Activated naive CD4-positive, alpha-beta T cell treated with anti-CD3 and anti-CD28 coated beads for 36 hours (primary cell): ENCODE measurements at regions not wholly inside any gene's neighbourhood (a gene's known extent, or its start where the extent isn't known, plus 50 kb on each side); places are given as distances from the start of the nearest gene placed in this dataset.
"Not testable (repeated sequence)": the region's sequence is repeated elsewhere in the genome, so short reads cannot be mapped to it uniquely, and the experiment has no call there.

ENCODE experiments used
- CTCF ChIA-PET: fragments of 350-600 bp; sonication (Branson Sonifier 250); formaldehyde crosslinking; loops from one replicate; lab custom pipeline; 2021; ENCODE audit warnings: antibody characterized with exemption; lab: Charles Lee
- DNase-seq: peaks from one replicate; pipeline ENCODE4 v3.0.0-alpha.2; 2020
- H3K27ac Mint-ChIP-seq: one replicate; pipeline ENCODE4 v1.8.0; 2021; ENCODE audit warnings: mild to moderate bottlenecking, mixed read lengths
- H3K27me3 Mint-ChIP-seq: one replicate; pipeline ENCODE4 v1.8.0; 2021; ENCODE audit warnings: low read depth, mixed read lengths
- H3K36me3 Mint-ChIP-seq: one replicate; pipeline ENCODE4 v1.8.0; 2021; ENCODE audit warnings: low read depth, mixed read lengths
- H3K4me1 Mint-ChIP-seq: one replicate; pipeline ENCODE4 v1.8.0; 2021; ENCODE audit warnings: low read depth, mixed read lengths
- H3K4me3 Mint-ChIP-seq: one replicate; pipeline ENCODE4 v1.8.0; 2021; ENCODE audit warnings: mild to moderate bottlenecking, moderate library complexity, mixed read lengths
- H3K9me3 Mint-ChIP-seq: one replicate; pipeline ENCODE4 v1.8.0; 2021; ENCODE audit warnings: mixed read lengths
- intact Hi-C: fragments of 100-400 bp; cut with micrococcal nuclease; formaldehyde crosslinking; loops from one replicate; pipeline ENCODE4 v1.15.1; 2023

DNA sequence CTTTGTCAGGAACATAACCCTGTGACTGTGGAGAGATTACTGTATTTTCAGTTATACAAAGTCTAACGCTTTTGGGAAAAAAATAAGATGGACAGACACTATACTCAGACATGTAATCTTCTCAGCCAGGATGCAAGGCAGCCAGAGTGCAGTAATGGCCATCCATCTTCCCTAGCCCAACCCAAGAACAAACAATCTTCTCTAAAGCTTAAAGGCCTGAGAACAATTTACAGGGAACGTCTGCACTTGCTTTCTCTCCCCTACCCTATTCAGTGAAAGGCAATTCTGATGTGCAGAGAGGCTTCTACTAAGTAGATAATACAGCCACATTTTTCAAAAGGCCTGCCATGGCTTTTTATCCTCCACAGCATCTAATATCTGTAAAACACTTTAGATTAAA is 471.3 kb downstream of the FGF13 start:
- no peak overlapping the region for H3K27ac Mint-ChIP-seq
- H3K4me1 Mint-ChIP-seq, result no peaks in the 10 kb centered on the region
- DNase-seq, result no peak
- no peaks in the 10 kb centered on the region for H3K27me3 Mint-ChIP-seq
- H3K9me3 Mint-ChIP-seq, result no peaks in the 10 kb centered on the region
- no peaks in the 10 kb centered on the region for H3K36me3 Mint-ChIP-seq
- intact Hi-C loops, result no loop called here
- H3K4me3 Mint-ChIP-seq, result no peak overlapping the region
- CTCF ChIA-PET, result no interaction called here

DNA sequence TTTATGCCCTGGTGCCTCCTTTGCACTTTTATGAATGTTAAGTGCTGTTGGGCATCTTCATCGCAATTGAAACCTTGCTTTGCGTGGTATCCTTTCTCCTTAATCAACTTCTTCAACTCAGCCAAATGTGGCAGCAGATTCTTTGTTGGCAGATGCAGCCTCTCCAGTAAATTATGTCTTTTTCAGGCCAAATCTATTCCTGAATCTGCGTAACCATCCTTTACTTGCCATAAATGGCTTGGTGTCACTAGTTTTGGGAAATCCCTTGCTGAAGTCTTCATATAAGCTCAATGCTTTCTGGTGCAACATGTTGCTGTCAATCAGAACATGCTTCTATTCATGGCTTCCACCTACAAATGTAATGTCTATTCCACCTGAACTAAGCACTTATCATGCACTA is 457.5 kb downstream of the FGF13 start:
- Mint-ChIP-seq H3K9me3 (no peaks in the 10 kb centered on the region), H3K27me3 (no peaks in the 10 kb centered on the region), H3K4me1 (no peaks in the 10 kb centered on the region), H3K36me3 (no peaks in the 10 kb centered on the region), H3K4me3 (no peak overlapping the region), H3K27ac (no peak overlapping the region)
- CTCF ChIA-PET, result no interaction called here
- intact Hi-C loops, result no loop called here
- DNase-seq, result no peak

DNA sequence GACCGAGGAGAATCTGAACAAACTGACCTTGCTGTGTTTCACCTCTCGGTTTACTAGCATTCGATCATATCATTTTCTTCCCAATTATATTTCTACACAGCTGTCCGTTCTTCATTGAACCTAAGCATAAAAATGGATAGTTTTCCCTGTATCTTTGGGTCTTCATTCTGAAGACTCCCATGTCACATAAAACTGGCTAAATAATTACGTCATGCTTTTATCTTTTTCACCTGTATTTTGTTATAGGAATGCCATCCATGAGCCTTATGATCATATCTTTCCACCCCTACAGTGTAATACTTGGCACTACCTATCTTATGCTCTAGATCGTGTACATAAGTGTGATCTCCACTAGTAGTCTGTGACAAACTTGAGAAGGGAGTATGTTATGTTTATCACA is 456.1 kb downstream of the FGF13 start:
- Mint-ChIP-seq H3K27ac (no peak overlapping the region), H3K9me3 (no peaks in the 10 kb centered on the region), H3K4me3 (no peak overlapping the region), H3K36me3 (no peaks in the 10 kb centered on the region), H3K4me1 (no peaks in the 10 kb centered on the region), H3K27me3 (no peaks in the 10 kb centered on the region)
- CTCF ChIA-PET, result interaction anchor here (0.6 kb wide), 1 partner anchor 59 kb away, joined by 5 read pairs; no protein-coding TSS in a partner anchor
- DNase-seq, result no peak
- intact Hi-C loops, result no loop called here

DNA sequence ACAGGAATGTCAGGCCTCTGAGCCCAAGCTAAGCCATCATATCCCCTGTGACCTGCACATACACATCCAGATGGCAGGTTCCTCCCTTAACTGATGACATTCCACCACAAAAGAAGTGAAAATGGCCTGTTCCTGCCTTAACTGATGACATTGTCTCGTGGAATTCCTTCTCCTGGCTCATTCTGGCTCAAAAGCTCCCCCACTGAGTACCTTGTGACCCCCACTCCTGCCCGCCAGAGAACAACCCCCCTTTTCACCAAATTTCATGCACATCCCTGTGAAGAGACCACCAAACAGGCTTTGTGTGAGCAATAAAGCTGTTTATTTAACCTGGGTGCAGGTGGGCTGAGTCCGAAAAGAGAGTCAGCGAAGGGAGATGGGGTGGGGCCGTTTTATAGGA is 447.4 kb downstream of the FGF13 start:
- DNase-seq, H3K36me3 Mint-ChIP-seq, H3K9me3 Mint-ChIP-seq, CTCF ChIA-PET, H3K27ac Mint-ChIP-seq, H3K4me1 Mint-ChIP-seq, H3K27me3 Mint-ChIP-seq, H3K4me3 Mint-ChIP-seq, intact Hi-C loops: not testable (repeated sequence)

DNA sequence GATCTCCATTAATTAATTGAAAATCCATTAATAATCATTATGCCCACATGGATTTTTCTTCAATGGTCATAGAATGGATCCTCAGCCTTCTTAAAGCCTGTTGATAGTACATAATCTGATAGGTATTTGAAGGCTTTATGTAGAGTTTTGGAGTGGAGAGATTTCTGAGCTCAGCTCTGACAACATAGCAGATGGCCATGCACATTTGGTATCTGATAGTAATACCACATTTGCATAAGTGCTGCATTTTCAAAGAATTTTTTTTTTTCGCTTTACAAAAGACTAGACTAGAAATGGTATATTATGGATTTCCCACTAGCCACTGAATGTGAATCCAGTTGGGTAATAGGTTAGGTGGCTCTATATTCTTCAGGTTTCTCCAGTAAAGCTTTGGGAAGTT is 440.6 kb downstream of the FGF13 start:
- Mint-ChIP-seq H3K27me3 (no peaks in the 10 kb centered on the region), H3K9me3 (no peaks in the 10 kb centered on the region), H3K4me1 (no peaks in the 10 kb centered on the region), H3K27ac (no peak overlapping the region), H3K4me3 (no peak overlapping the region), H3K36me3 (no peaks in the 10 kb centered on the region)
- no peak for DNase-seq
- intact Hi-C loops, result no loop called here
- CTCF ChIA-PET, result no interaction called here

DNA sequence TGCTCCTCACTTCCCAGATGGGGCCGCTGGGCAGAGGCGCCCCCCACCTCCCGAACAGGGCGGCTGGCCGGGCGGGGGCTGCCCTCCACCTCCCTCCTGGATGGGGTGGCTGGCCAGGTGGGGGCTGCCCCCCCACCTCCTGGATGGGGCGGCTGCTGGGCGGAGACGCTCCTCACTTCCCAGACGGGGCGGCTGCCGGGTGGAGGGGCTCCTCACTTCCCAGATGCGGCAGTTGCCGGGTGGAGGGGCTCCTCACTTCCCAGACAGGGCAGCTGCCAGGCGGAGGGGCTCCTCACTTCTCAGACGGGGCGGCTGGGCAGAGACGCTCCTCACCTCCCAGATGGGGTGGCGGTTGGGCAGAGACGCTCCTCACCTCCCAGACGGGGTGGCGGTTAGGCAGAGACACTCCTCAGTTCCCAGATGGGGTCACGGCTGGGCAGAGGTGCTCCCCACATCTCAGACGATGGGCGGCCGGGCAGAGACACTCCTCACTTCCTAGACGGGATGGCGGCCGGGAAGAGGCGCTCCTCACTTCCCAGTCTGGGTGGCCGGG is 428.8 kb downstream of the FGF13 start:
- H3K36me3 Mint-ChIP-seq, DNase-seq, H3K27me3 Mint-ChIP-seq, intact Hi-C loops, H3K4me1 Mint-ChIP-seq, CTCF ChIA-PET, H3K4me3 Mint-ChIP-seq, H3K9me3 Mint-ChIP-seq, H3K27ac Mint-ChIP-seq: not testable (repeated sequence)

DNA sequence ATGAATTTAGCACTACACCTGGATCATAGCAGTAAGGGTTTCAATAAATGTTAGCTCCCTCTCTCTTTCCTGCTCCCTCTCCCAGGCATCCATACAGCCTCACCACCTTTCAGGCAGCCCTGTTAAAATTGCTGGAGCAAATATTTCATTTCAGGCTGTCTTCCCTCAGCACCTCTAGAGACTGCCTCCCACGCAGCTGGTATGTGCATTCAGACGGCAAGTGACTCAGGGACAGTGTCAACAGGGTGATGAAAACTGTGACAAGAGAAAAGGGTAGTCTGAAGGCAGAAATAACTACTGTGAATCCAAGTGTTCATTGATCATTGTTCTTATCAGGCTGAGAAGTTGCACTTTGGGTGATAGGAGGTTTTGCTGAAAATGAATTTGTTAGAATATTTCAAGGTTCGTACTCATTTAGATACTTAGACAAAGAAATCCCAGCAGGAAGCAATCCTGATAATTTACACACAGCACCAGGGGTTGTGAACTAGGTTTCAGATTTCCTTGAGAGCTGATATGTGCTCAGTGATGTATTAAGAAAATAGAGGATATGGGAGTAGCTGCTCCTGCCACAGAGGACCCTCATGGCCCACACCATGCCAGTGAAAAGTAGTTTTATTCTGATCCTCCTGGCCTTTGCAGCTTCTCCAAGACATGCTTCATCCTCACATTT is 424.2 kb downstream of the FGF13 start:
- Mint-ChIP-seq H3K9me3 (no peaks in the 10 kb centered on the region), H3K36me3 (no peaks in the 10 kb centered on the region), H3K27ac (no peak overlapping the region), H3K4me1 (no peaks in the 10 kb centered on the region), H3K4me3 (no peak overlapping the region), H3K27me3 (no peaks in the 10 kb centered on the region)
- CTCF ChIA-PET, result no interaction called here
- intact Hi-C loops, result no loop called here
- no peak for DNase-seq

DNA sequence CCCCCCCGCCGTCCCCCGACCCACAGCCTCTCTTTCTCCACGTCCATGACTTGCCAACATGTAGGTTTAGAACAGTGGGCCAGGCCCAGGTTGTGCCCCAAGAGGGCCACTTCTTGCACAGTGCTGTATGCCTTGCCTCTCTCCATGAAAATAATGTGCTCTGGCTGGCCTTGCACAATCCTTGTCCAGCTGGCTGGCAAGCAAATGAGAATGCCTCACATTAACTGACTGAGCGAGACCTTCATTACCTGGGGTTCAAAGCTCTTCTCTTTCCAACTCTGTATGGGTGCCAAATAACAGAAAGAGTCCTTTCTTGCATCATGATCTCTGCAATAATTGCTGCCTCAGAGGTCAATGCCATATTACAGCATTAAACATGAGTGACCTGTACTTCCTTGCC is 416.6 kb downstream of the FGF13 start:
- H3K36me3 Mint-ChIP-seq, result no peaks in the 10 kb centered on the region
- no peak overlapping the region for H3K27ac Mint-ChIP-seq
- intact Hi-C loops, result no loop called here
- no peaks in the 10 kb centered on the region for H3K9me3 Mint-ChIP-seq
- H3K4me3 Mint-ChIP-seq, result no peak overlapping the region
- CTCF ChIA-PET, result no interaction called here
- DNase-seq, result no peak
- H3K4me1 Mint-ChIP-seq, result no peaks in the 10 kb centered on the region
- no peaks in the 10 kb centered on the region for H3K27me3 Mint-ChIP-seq

DNA sequence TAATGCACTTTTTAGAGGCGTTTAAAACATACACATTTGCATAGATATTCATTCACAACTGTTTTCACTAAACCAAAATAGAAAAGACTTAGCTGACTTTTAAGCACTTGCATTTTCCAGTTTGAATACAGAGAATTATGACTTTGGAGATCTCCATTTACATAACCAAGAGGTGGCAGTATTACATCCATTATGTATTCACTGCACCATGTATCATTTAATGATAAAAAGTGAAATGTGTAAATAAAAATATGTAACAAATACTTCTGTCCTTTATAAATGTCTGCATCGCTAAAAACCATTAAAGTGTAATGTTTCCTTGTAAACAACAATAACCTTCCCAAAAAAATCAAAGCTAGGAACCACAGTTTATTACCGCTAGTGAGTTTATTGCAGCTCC is 413.2 kb downstream of the FGF13 start:
- CTCF ChIA-PET, result interaction anchor here (0.6 kb wide), 1 partner anchor 446 kb away, joined by 4 read pairs; no protein-coding TSS in a partner anchor
- Mint-ChIP-seq H3K36me3 (no peaks in the 10 kb centered on the region), H3K4me3 (no peak overlapping the region), H3K9me3 (no peaks in the 10 kb centered on the region), H3K27me3 (no peaks in the 10 kb centered on the region), H3K27ac (no peak overlapping the region), H3K4me1 (no peaks in the 10 kb centered on the region)
- intact Hi-C loops, result no loop called here
- DNase-seq, result no peak

DNA sequence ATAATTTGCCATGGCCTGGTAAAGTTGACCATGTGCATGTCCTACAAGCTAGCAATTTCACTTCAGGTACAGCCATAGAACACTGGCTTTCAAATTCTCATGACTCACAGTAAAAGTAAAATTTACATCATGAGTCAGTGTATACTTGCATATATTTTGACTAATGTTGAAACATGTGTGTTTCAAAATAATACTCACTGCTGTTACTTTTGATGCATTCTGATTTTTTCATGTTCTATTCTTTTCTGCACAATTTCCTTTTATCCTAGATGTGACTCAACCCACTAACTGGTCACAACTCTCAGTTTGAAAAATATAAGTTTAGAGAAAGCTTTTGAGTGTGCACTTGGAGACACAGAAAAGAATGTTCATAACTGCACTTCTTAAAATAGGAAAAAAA is 365.7 kb downstream of the FGF13 start:
- Mint-ChIP-seq H3K27me3 (no peaks in the 10 kb centered on the region), H3K4me3 (no peak overlapping the region), H3K27ac (no peak overlapping the region), H3K36me3 (no peaks in the 10 kb centered on the region), H3K9me3 (no peaks in the 10 kb centered on the region), H3K4me1 (no peaks in the 10 kb centered on the region)
- no peak for DNase-seq
- CTCF ChIA-PET, result no interaction called here
- intact Hi-C loops, result no loop called here

DNA sequence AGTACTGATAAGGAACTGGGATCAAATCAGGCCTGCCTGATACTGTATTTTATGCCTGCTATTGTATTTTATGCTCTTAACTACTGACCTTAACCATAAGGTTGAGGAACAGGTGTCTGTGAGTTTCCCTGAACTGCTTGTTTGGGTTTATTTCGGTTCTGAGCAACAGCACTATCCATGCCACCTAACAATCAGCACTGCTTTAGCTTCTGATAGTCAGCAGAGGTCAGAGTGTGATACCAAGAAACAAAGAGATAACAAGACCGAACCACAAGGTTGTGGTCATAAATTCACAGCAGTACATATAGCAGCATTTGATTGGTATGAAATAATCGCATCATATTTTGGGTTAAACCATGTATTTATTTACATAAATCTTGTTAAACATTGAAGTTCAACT is 362.2 kb downstream of the FGF13 start:
- intact Hi-C loops, result no loop called here
- no peaks in the 10 kb centered on the region for H3K36me3 Mint-ChIP-seq

DNA sequence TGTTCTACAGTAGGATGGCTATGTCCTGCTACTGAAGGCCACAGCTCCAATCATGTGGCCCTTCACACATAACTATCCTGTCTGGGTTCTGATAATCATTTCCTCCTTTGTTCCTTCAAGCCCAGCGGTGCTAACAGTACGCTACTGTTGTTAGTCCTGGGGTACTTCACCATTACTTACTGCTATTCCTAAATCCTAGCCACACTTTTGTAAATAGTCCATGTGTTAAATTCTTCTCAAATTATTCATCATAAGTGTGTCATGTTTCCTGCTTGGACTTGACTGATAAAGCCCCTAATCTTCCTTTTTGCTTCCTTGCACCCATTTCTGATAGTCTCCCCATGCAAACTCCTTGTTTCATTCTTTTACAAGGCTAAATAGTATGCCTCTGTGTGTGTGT is 332.6 kb downstream of the FGF13 start:
- Mint-ChIP-seq H3K27ac (no peak overlapping the region), H3K4me1 (no peaks in the 10 kb centered on the region), H3K36me3 (no peaks in the 10 kb centered on the region), H3K4me3 (no peak overlapping the region), H3K27me3 (no peaks in the 10 kb centered on the region), H3K9me3 (peaks cover 2% of the 10 kb centered on the region)
- no peak for DNase-seq
- CTCF ChIA-PET, result no interaction called here
- intact Hi-C loops, result no loop called here

More for the DNA sequence above, 362.2 kb downstream of the FGF13 start:
- H3K27me3 Mint-ChIP-seq, result no peaks in the 10 kb centered on the region
- no peak overlapping the region for H3K27ac Mint-ChIP-seq
- no peaks in the 10 kb centered on the region for H3K9me3 Mint-ChIP-seq
- H3K4me1 Mint-ChIP-seq, result no peaks in the 10 kb centered on the region
- H3K4me3 Mint-ChIP-seq, result no peak overlapping the region
- CTCF ChIA-PET, result no interaction called here
- DNase-seq, result no peak

DNA sequence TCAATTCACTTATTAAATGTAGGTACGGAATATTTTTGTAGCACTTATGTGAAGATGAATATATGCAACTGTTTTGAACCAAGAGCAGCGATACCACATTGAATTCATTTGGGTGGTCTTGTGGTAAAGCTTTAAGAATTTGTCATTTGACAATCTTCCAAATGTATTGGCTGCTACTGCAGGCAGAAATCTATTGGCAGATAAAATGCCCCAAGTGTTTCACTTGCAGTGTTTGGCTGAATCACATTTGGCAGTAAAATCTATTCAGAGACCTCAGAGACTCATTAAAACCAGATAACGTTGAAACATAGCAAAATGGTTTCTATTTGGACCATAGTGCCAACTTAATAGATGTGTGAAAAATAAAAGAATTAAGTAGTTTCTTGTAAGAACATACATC is 303.4 kb downstream of the FGF13 start:
- CTCF ChIA-PET, result no interaction called here
- intact Hi-C loops, result no loop called here
- no peak overlapping the region for H3K4me3 Mint-ChIP-seq

More for the DNA sequence above, 303.4 kb downstream of the FGF13 start:
- no peaks in the 10 kb centered on the region for H3K9me3 Mint-ChIP-seq
- no peaks in the 10 kb centered on the region for H3K27me3 Mint-ChIP-seq
- no peak for DNase-seq
- no peaks in the 10 kb centered on the region for H3K4me1 Mint-ChIP-seq
- H3K36me3 Mint-ChIP-seq, result no peaks in the 10 kb centered on the region
- H3K27ac Mint-ChIP-seq, result no peak overlapping the region
